HG03103 (cell line): ENCODE measurements at regions not wholly inside any gene's neighbourhood (a gene's known extent, or its start where the extent isn't known, plus 50 kb on each side); places are given as distances from the start of the nearest gene placed in this dataset.
"Not testable (repeated sequence)": the region's sequence is repeated elsewhere in the genome, so short reads cannot be mapped to it uniquely, and the experiment has no call there.

Experiments
- ATAC-seq: cut with Tn5 transposase; IDR thresholded peaks from one replicate; pipeline ENCODE4 v1.9.1; 2021; ENCODE audit warnings: low read depth; ENCODE audit not compliant: unreplicated experiment

- ATAC-seq: no peak
Observed at GRCh38 chr7:109386959-109387358, 817.3 kb downstream of the DNAJB9 start.

DNA sequence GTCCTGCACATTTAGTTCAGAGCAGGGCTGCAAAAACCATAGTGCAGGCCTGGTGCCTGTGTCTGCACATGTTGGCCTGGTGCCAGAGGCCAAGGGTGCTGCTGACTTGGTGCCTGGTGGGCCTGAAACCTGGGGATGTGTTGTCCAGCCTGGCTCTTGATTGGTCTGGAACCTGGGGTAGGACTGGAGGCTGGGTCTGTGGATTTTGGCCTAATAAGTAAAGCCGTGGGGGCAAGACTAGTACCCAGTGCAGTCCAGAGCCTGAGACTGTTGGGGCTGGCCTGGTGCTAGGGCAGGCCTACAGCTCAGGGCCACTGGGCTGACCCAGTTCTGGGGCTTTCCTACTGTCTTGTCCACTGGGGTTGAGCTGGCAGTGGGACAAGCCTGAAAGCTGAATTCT is 817.9 kb downstream of the DNAJB9 start:
- no peak for ATAC-seq

- no peak for ATAC-seq
Observed at GRCh38 chr7:109391240-109391639, 821.6 kb downstream of the DNAJB9 start.

GRCh38 chr7:109402107-109402506 is 832.4 kb downstream of the DNAJB9 start:
- no peak for ATAC-seq

DNA sequence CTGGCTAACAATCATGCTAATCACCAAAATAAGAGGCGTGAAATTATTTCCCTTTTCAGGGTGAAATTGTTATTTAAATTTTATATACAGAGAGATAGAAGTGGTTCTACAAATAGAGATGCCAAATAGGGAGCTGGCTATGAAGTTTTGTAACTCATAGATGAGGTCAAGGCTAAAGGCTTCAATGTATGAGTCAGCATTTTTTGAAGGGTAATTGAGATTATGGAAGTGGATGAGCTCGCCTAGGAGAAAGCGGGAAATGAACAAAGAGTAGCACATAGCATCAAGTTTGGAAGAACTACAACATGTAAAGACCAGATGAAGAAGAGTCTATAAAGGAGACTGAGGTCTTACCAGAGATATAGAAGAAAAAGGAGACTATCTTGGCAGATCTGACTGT is 838.1 kb downstream of the DNAJB9 start:
- ATAC-seq: no peak

GRCh38 chr7:109437957-109438356 is 868.3 kb downstream of the DNAJB9 start:
- no peak for ATAC-seq

DNA sequence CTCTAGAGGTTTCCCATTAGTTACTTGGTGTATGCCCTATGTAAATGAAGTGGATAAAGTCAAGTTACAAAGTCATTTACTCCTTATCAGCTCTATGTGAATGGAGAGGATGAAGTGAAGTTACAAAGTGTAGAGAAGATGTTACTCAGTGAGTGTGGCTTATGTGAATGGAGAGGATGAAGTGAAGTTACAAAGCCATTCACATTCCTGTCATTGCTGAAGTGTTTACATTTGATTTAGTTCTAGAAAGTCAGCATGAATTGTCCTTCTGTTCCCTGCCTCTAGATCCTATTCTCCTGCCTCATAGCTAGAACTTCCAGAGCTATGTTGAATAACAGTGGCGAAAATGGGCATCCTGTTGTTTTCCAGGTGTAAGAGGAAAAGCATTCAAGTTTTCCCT is 880.1 kb downstream of the DNAJB9 start:
- ATAC-seq: no peak

- no peak for ATAC-seq
Observed at GRCh38 chr7:109456116-109456515, 886.4 kb downstream of the DNAJB9 start.

DNA sequence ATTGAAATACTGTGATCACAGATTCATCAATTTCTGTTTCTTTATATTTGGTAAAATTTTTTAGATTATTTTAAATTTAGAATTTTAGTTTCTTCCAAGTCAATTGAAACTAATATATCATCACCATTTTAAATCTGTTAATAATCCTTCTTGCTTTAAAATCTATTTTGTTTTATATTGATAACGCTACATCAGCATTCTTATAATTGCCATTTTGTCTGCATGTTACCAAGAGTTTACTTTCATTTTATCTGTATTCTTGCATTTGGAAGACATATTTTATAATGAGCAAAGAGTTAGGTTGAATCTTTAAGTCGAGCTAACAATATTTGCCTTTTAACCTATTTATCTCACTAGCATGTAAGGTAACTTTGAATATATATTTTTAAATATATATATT is 890.6 kb downstream of the DNAJB9 start:
- no peak for ATAC-seq

DNA sequence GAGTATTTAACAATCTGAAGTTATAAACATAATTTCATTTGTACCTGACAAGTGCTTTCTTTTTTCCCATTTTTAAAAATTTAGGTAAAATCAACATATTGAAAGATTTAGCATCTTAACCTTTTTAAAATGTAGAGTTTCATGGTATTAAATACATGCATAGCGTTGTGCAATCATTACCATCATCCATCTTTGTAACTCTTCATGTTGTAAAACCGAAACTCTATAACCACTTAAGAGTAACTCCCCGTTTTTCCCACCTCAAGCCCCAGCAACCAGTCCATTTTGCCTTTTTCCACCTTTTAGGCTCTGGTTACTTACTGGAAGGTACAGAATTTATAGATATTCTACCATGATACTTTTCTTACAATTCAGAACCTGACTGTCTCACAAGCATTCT is 892.5 kb downstream of the DNAJB9 start:
- no peak for ATAC-seq

- not testable (repeated sequence) for ATAC-seq
Observed at GRCh38 chr7:109467729-109468128, 898.1 kb downstream of the DNAJB9 start.

DNA sequence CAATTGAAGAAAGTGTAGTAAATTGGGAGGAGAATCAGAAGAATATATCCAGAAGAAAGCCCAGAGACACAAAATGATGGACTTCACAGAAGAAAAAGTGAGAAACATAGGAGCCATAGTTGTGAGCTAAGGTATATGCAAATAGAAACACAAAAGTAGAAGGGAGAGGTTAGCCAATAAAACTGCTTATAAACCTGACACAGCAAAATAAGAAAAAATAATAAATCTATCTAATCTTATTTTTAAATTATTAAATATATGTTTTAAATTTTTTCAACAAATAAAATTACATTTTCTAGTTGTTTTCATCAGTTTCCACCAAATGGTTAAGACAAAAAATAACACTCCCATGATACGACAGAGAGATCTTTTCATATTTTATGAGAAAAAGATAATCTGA is 903.5 kb downstream of the DNAJB9 start:
- ATAC-seq: no peak

DNA sequence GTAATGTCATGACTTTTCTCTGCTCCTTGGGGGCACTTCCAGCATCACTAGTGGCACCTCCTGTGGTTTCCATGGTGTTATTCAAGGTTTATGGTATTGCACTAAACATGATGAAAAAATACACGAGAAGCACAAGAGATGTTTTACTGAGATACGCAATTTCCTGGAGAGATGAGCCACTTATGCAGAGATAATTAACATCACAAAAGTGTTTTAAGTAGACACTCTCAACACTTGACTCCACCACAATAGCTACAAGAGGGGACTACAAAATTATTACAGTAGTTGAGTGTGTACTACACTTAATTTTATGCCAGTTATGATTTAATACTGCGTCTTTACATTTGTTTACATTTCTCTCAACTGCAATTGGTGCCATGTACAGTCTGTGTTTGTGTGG is 906.7 kb downstream of the DNAJB9 start:
- no peak for ATAC-seq

- ATAC-seq: no peak
Observed at GRCh38 chr7:109479388-109479787, 909.7 kb downstream of the DNAJB9 start.

DNA sequence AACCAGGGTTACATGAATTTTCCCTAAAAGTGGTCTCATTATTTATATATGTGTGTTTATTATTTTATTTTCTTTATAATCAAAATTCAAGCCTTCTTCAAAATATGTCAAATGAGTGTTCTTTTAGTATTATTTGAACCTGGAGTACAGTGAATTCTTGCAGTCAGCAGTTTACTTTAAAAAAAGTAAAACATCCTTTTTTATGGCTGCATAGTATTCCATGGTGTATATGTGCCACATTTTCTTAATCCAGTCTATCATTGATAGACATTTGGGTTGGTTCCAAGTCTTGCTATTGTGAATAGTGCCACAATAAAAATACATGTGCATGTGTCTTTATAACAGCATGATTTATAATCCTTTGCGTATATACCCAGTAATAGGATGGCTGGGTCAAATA is 920.9 kb downstream of the DNAJB9 start:
- not testable (repeated sequence) for ATAC-seq

- ATAC-seq: no peak
Observed at GRCh38 chr7:109497053-109497452, 927.4 kb downstream of the DNAJB9 start.

DNA sequence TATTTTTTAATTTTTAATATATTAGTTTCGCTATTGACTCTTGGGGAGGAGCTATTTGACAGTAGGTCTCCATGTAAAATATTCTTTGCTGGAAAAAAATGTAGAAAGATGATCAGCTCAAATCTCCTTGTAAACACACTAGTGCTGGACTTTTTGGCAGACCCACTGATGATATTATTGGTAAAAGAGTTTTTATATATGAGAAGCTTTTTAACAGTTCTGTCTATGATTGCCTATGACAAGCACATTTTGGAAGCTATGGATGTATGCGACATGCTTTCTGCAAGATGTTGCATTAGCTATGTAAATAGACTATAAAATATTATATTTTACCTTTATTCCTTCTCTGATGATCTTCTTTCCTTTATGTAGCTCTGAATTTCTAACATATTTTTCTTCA is 928.5 kb downstream of the DNAJB9 start:
- no peak for ATAC-seq

DNA sequence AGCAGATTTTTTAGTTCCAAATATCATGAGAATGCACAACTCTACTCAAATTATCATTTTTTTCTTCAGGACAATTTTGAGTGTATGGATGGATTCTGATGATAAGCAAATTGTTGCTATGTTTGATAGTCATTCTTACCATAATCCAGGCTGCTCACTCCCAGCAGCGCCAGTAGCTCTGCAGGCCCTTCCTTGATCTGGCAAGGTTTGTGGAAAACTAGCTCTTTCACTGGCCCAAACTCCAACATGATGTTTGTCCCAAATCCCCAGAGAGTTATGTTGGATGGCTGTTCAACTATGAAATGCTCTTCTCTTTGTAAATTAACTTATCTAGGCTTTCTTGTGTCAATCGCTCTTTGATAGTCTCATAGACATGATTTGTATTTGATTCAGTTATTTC is 933.7 kb downstream of the DNAJB9 start:
- ATAC-seq: no peak

- no peak for ATAC-seq
Observed at GRCh38 chr7:109522585-109522984, 952.9 kb downstream of the DNAJB9 start.

GRCh38 chr7:109527833-109528232 is 958.2 kb downstream of the DNAJB9 start:
- ATAC-seq: no peak

DNA sequence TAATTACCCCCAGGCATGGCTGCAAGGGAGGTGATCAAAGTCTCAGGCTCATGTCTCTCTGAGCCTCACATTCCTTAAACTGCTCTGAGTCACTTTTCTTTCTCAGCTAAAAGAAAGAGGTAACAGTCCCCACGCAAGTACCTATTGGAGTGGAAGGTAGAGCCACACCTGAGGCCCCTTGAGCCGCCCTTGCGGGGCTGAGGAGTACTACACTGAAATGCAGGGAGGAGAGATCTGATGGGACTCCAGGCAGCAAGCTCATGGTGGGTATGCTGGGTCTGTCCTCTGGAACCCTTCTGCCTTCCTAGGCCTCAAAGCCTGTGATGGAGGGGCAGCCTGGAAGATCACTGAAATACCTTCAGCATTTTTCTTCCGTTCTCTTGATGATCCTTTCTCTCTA is 960.0 kb downstream of the DNAJB9 start:
- ATAC-seq: no peak

- no peak for ATAC-seq
Observed at GRCh38 chr7:109532262-109532992, 962.8 kb downstream of the DNAJB9 start.

DNA sequence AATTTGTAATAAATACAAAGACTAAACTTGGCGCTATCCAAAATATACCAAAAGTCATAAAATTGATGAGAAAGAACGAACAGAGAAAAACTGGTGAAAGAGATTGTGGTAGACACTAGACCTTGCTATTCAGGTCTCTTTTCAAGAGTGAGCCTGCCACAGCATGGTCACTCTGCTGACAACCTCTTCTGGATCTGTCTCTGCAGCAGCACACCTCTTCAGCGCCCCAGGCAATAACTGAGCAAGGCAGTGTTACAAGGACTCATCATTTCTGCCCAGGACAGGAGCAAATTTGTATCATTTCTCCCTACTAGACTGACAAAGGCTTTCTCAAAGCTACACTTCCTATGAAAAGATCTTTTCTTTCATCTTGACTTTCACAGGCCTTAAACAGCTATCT is 976.0 kb downstream of the DNAJB9 start:
- ATAC-seq: no peak
